NCI-H345 treated with DMSO at 0.1 percent for 48 hours (cell line): ENCODE measurements at regions not wholly inside any gene's neighbourhood (a gene's known extent, or its start where the extent isn't known, plus 50 kb on each side); places are given as distances from the start of the nearest gene placed in this dataset.

Experiments
- DNase-seq: peaks from one replicate; lab custom pipeline; 2025; ENCODE audit not compliant: unreplicated experiment; lab: John Stamatoyannopoulos, UW

DNA sequence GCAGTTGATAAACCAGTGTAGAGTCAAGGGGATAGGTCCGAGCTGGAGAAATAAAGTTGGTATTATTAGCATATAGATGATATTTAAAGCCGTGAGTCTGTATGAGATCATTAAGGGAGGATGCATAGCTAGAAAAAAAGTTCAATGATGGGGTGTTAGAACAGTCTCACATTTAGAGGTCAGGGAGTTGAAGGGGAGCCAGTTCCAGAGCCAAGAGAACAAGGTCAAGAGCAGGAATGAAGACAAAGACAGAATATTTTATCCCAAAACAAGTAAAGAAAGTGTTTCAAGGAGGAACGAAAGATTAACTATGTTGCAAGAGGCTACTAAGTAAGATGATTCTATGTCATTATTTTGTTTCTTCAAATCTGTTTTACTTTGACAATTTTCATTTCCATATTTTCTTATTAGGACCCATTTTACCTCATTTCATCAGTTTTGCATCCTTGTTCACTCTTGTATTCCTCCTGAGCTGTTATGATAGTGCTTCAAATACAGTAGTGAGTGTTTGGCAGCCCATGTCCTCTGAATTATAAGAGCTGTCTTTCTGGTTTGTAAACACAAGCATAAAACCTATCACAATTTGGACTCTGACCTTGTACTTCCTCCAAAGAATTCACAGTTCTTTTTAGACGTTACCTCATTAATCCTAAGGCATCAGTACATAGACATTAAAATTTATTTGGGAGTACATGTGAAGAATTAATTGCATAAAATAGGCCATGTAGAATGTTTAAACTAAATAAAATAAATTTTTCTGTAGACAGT, 695.7 kb upstream of the NECTIN3 start:
- DNase-seq = no peak

DNA sequence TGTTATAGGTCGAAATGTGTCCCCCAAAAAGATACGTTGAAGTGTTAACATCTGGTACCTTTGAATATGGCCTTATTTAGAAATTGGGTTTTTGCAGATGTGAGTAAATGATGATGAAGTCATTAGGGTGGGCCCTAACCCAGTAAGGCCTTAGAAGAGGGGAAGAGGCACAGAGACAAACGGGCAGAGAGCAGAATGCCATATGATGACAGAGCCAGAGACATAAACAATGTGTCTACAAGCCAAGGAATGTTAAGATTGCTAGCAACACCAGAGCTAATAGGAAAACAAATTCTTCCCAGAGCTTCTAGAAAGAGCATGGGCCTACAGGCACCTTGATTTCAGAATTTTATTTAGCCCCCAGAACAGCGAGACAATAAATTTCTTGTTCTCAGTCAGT, 693.1 kb upstream of the NECTIN3 start:
- DNase-seq = no peak

DNA sequence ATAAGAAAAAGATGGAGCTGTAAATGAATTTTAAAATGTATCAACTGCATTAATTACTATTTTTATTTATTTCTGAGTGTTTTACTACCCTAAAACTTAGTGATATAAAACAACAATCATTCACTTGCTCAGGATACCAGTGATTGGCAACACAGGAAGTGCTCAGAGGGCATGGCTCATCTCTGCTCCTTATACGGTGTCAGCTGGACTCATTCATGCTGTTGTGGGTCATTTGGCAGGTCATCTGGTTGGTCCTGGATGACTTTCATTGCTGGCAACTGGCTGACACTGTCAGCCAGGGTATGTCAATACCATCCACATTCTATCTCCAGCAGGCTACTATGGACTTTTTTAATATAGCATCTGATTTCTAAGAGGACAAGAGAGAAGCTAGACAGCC, 689.6 kb upstream of the NECTIN3 start:
- no peak for DNase-seq

DNA sequence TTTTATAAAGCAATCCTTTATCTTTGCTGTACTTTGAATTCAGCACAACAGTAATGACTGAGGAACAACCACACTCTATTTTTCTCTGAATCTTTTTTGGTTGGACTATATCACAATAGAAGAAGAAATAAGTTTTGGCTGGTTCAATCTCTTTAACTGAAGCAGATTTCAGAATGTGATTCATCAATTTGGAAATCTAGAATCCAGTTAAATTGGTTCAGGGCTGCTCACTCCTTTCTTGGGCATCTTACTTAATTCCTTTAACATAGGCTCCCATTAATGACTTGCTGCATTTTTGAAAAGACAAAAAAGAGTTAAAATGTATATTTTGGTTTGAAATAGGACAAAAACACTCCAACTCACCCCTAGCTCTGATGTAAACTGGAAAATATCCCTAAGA, 688.3 kb upstream of the NECTIN3 start:
- DNase-seq = no peak

DNA sequence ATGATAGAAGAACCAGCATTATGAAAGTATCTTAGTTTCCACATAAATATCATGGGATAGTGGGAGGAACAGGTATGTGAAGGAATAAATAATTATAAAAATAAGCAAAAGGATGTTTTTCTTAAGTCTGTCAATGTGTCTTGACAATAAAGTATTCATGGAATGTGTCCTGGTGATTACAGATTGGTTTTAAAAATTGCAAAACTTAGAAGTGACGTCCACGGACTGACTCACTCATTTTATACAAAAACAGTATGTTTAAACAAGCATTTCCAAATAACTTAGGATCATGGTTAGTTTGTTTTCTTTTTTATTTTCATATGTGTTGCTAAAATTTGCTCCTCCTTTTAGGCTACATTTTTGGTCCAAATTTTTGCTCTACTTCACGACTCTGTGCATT, 687.0 kb upstream of the NECTIN3 start:
- no peak for DNase-seq

DNA sequence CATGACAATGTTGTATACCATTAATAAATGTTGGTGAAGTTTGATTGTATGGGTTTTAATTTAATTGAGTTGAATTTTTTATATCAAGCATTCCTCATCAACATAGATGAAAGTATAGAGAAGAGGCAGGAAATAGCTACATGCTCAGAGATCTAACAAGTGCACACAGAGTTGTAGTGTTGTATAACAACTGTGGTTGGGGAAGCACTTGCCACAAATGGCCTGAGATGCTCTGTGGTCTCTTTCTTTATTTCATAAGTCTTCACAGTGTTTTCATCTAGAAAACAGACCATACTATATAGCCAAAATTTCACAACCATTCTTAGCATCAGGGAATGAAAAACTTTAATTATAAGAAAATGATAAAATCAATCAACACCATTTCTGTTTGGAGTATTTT, 682.6 kb upstream of the NECTIN3 start:
- DNase-seq = no peak

DNA sequence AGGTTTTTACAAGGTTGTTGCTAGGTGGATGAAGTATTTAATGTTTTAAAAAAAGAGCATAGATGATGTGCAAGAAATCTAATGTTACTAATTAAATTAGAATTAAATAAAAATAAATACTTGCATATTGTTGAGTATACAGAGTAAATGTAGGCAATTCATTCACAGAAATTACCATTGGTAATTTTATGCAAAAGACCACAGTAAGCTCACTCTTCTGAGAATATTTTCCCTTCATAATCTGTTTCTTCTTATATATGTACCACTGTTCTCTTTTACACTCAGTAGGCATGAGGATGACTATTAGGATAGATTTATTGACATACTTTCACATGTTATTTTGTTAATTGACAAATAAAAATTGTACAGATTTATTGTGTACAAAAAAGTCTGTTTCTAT, 681.2 kb upstream of the NECTIN3 start:
- no peak for DNase-seq

DNA sequence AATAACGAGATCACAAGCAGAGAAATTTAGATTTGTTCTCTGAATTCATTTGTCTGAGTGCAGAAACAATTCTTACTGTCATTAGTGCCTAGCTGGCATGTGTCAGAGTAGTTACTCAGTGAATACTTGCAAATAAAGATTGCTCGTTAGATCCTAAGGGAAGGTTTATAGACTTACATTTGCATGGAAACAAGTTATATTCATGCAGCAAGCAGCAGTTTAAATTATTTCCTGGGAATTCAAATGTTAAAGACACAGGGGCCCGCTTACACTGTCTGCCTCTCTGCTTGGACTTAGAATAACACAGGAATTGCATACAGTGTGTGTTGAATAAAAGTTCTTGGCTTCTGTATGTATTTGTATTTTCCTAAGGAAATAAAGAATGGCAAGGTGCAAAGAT, 680.6 kb upstream of the NECTIN3 start:
- no peak for DNase-seq

DNA sequence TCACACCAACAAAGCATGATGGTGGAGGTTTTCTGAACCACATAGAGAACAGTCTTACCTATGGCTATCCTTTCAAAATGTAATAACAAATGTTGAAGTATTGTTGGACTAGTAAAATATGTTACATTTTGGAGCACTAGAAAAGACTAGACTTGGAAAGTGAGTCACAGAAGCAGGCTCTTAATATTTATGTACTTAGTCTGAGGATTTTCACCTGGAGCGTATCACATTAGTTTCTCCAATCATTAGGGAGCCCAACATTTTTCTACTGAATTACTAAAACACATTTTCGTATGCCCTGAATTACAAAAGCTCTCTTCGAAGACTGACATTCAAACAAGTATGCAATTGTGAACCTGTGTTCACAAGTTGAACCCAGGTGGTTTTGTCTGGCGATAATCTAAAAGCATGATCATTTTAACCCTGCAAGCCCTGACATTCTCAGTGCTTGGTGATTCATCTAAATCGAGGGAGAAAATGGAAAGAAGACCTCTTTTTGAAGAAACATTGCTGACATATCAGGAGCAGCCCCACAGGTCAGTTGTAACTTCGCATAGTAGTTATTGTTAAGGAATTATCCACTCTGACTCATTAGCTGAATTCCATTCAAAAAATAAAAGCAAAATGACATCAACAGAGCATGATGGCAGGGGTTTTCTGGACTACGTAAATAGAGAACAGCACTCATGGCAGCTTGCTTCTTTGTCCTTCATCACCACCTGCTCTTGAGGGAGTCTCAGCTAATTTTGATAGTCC, 679.8 kb upstream of the NECTIN3 start:
- no peak for DNase-seq

DNA sequence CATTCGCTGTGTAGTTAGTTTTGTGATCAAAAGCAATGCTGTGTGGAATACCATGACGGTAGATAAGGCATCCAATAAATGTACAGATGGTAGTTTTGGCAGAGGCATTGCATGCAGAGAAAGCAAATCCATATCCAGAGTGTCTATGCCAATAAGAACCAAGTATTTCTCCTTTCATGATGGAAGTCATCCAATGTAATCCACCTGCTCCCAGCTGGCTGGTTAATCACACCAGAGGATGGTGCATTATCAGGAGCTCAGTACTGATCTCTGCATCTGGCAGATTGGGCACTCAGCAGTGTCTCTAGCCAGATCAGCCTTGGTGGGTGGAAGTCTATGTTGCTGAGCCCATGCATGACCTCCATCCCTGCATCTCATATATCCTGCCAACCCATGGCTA, 677.7 kb upstream of the NECTIN3 start:
- DNase-seq = no peak

DNA sequence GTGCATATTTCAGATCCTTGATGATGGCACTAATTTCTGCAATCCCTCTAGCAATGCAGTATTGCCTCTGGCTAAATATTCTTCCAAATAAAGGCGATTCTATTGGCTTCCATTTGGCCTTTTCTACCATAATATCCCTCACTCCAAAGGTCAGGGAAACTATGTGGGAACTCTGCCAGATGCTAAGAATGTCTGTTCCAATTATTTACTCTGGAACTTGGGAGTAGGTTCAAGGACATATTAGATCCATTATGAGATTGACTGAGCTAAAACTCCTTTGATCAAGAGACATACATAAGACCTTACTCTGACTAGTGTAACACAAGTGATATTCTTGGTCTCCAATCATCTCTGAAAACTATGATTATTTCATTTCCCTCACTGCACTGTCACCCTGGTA, 674.5 kb upstream of the NECTIN3 start:
- DNase-seq = no peak

DNA sequence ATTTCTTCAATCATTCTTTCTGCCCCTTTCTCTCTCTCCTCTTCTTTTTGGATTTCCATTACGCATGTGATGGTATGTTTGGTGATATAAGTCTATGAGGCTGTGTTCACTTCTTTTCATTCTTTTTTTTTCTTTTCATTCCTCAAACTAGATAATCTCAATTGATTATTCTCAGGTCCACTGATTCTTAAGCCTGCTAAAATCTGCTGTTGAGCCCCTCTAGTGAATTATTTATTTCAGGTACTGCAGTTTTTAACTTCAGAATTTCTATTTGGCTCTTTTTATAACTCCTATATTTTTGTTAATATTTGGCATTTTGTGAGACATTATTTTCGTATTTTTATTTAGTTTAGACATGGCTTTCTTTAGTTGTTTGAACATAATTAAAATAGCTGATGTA, 671.3 kb upstream of the NECTIN3 start:
- no peak for DNase-seq

DNA sequence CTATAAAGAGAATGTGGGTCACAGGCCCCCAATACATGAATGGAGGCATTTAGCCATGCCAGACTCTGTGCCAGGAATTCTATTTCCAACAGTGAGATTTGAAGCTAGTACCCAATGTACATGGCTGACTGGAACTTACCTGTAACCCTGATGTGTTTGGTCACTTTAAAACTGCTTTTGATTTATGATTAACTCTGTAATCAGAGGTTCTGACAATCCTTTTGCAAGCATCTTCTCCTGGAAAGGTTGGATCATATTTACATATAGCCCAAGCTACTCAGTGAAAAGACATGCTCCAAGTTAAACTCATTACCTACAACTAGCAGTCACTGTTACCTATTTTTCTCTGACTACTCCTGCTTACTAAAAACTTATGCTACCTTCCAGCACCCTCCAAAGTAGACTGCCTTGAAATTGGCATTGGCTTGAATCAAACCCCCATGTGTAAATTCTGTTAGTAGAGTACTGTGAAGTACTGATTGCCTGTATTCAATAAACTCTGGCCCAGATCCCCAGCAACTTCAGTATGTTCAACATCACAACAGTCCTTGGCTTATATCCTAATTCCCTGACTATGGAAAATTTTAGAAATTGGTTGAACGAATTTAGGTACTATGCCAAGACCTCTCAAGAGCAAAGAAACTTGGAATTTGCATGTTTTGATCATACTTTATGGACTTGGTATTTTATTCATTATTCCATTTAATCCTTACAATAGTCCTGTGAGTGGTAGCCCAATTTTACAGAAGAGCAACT, 665.6 kb upstream of the NECTIN3 start:
- no peak for DNase-seq

DNA sequence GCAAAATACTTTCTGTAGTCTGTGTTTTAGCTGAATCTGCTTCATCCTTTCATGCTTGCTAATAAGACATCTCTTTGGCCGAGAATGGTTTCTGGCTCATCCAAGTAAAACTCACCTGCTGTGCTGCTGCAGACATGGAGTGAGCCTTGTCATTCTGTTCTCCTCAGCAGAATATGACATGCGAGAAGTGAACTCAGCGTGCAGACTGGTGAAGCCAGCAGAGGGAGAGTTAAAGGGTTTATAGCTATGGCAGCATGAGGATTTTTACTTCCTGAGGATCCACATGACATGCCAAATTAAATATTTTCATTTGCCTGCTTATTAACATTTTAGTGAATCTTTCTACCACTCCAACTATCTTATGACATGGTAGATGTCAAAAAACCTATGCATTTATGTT, 658.4 kb upstream of the NECTIN3 start:
- no peak for DNase-seq

DNA sequence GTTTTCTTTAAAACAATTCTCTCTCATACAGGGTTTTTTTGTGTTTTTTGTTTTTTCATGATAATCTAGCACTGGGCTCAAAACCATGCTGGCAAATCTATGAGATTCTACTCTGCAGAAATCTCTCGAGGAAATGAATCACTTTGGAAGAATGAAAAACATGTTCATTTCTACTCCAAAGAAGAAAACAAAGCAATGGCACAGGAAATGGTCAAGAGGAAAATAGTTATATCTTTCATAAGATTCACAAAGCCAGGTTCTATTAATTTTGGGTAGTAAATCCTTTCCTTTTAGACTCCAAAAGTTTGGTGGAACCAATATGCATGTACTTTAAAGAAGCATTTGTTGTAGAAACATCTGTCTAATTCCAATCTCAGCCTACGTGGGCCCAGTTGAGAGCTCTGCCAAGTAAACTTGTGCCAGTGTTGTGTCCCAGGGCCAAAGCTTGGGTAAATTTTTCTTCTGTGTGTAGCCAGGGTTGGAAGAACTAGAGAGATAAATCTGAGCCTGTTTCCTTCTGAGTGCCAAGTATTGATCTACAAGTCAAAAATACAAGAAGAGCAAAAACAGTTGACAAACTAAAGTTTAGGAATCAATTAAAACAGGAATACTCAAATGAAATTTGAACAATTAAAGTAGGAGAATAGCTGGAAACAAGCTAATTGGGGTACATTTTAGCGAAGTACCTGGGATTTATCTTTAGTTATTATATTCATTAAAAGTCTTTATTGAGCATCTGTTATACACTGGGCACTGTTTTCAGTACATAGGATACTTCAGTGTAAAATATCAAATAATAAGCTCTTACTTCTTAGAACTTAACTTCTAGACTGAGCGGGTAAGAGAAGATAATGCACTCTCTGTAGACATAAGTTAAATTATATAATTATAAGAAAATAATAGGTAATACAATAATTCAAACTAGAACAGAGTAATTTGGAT, 657.5 kb upstream of the NECTIN3 start:
- DNase-seq = no peak

DNA sequence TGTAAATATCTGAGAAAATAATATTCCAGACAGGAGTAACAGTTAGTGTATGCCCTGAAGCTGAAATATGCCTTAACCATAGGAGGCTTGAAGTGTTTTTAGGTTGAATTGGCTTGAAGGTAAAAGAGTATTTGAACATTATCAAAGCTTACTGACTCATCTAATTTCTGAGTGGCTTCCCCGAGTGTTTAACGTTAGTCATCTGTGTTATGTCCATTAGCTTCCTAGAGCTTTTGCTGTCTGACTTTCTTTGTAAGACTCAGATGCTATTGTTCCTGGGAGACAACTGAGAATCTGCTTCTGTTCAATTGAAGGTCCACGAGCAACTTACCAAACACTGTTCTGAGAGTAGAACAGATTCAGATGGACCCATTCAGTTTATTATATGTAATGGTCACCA, 656.8 kb upstream of the NECTIN3 start:
- DNase-seq = no peak

DNA sequence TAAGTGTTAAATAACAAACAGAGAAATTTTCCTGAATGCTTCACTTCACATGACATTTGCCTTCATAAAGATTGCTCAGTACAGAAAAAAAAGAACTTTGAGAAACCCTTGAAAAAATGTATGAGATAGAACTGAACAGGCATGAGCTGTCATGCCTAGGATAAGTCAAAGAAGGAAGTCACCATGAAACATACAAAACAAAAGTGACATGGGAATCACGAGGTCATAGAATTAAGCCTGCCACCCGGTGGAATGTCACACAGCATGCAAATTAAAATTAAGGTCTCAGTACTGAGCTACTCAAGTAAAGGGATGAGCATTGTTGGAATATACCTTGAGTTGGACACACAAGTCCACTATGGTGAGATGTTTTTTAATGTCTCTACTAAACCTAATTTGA, 652.5 kb upstream of the NECTIN3 start:
- no peak for DNase-seq

DNA sequence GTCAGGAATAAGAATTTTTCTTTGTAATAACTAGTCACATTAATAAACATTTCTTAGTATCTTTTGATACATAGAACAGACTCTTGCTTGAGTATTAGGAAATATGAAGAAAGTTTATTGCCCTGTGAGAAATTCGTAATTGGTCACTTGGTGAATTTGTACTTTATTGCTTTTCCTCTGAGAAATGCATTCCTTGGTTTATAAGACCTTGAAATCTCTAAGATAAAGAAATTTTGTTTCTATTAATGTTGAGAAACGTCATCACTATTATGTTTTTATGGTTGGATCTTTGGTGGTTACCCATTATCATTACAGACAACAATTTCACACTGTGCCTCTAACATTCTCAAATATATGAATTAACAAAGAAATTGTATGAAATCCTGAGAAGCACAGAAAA, 652.0 kb upstream of the NECTIN3 start:
- DNase-seq = no peak

DNA sequence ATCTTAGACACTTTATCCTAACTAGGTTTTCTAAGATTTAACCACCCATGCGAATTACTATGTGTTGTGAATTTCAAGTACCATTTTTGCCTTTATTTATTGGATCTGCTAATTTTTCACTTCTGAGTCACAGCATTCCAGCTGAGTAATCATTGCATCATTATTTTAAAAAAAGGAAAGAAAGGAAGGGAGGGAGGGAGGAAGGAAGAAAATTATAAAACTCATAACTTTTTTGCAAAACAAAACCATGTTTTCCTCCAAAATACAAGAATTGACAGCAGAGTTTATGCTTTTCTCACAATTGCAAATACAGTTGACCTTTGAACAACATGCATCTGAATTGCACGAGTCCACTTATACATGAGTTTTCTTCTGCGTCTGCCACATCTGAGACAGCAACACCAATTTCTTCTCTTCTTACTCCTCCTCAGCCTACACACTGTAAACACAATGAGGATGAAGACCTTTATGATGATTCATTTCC, 651.4 kb upstream of the NECTIN3 start:
- no peak for DNase-seq

DNA sequence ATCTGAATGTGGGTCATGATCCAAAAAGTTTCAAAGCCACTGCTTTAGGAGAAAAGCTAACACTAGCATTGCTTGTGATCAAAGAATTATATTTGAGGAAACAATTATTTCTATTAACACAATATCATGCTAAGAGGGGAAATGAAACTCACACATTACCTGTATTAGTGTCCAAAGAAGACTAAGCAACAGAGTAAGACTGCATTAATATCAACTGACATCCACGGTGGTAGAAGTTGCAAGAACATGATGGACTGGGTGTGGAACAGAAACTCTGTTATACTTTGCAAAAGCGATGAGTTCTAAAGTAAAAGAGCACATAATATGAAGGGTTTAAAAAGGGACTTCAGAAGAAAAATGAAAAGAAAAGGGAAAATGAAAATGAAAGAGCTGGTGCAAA, 648.3 kb upstream of the NECTIN3 start:
- no peak for DNase-seq

DNA sequence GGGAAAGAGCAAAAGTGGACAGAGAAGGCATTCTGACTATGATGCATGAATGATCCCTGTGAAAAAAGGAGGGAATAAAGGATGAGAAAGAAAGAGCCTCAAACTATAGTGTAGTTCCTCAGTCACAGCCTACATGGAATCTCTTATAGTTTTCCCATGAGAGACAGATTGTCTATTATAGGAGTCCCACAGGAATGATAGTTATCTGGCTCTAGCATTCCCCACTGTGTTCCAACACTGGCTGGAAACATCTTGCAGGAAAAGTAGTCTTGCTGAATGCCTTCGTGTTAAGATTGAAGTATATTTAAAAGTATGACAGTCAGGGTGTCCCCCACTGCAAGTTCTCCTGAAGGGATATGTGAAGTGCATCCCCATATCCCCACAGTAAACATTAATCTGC, 641.5 kb upstream of the NECTIN3 start:
- DNase-seq = no peak
